Hematopoietic multipotent progenitor cell treated with erythropoietin and hydrocortisone succinate and interleukin-3 and kit ligand, for 6 days (in vitro differentiated cells): ENCODE measurements at regions not wholly inside any gene's neighbourhood (a gene's known extent, or its start where the extent isn't known, plus 50 kb on each side); places are given as distances from the start of the nearest gene placed in this dataset.
"Not testable (repeated sequence)": the region's sequence is repeated elsewhere in the genome, so short reads cannot be mapped to it uniquely, and the experiment has no call there.

Source experiments
- DNase-seq: peaks from one replicate; pipeline ENCODE4 v3.0.0-alpha.2; 2015

DNA sequence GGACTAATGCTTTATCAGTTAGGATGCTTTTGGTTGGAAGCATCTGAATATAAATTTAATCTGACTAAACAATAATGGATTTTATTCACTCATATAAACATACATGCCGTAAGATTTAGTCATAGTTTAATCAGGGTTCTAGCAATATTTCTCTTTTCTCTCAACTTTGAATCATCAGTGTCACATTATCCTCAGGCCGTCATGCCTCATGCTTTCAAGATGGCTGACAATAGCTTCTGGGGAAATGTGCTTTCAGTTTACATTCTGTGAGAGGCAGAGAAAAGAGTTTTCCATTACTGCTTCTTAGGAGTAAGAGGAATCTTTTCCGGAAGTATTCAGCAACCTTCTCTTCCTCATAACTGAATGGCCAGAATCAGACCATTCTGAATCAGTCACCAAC lies 162.2 kb downstream of the GJA1 start:
- no peak for DNase-seq

- not testable (repeated sequence) for DNase-seq
Measured at GRCh38 chr6:121599331-121599730, 163.9 kb downstream of the GJA1 start.

GRCh38 chr6:121600389-121601168 lies 165.1 kb downstream of the GJA1 start:
- DNase-seq = no peak

- DNase-seq = no peak
Measured at GRCh38 chr6:121603486-121603885, 168.0 kb downstream of the GJA1 start.

DNA sequence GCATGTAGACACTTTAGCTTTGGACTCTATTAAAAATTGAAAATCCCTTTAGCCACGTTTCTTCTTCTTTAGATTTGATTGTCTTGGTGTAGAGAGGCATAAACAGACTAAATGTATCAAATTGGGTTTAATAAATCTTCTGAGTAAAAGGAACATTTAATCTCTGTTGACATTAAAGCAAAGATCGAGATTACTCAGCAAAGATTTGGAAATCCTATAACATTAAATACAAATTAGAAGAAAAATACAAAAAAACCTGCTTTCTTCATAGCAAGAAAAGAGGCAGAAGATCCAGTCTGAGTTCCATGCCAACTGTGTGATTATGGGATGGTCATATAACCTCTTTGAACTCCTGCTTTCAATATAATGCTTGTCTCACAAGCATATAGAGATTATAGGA lies 172.3 kb downstream of the GJA1 start:
- no peak for DNase-seq

DNA sequence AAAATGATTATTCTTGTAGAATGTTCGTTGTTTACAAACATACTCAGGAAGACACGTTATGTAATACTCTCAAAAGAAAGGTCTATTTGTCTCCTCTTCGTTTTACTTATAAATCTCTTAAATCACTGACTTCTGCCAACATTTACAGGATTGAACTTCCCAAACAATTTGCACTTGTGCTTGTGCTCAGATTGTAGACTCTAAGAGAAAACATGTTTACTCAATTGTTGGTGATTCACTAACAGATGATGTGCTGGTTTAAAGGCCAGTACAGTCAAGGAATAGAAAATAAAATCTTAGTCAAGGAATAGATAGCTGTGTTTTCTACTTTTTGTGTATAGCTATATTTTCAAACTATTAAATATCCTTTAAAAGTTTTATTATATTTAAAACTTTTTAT lies 172.8 kb downstream of the GJA1 start:
- DNase-seq = no peak

DNA sequence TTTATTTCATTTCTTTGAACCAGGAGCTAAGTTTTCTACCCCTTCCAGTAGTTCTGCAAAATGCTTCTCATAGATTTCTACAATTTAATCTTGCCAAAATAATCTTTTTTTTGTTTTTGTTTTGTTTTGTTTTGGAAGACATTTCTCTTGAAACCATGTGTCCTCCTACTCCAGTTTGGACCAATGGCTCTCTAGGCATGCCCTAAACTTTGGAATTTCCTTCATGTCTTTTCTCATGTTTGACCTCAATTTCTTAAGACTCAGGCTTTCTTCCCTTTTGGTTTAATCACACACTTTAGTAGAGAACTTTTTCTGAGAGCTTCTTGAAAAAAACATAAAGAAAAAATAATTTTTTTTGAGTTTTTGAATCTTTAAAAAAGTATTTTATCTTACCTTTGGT lies 173.8 kb downstream of the GJA1 start:
- no peak for DNase-seq

GRCh38 chr6:121612927-121613326 lies 177.5 kb downstream of the GJA1 start:
- no peak for DNase-seq

DNA sequence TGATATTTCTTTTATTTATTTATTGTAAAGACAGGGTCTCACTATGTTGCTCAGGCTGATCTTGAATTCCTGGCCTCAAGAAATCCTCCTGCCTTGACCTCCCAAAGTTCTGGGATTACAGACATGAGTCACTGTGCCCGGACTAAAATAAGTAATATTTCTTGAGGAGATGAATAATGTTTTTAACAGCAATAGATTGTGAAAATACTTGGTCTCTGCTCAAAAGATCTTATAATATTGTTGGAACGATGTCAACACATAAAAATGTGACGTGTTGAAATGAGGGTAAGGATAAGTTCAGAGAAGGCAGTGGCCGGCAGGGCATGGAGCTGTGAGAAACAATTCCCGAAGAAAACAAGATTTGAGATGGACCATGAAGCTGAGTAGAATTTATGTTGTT lies 178.7 kb downstream of the GJA1 start:
- DNase-seq = no peak

DNA sequence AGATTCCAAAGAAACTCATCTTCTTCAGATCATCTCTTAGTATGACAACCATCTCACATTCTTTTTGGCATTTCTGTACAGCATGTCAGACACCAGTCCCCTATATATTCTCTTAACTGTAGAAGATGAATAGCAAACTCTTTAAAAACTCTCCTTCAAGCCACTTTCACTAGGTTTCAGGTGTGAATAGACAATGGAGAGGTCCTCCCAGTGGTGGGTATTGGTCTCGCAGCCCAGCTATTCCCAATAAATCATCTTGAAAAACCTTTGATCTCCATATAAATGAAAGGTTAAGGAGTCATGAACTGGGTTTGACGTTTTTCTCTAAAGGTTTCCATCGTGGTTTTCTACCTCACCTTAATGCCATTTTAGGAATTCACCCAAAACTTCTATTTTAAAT lies 180.0 kb downstream of the GJA1 start:
- DNase-seq = no peak

GRCh38 chr6:121616406-121616805 lies 181.0 kb downstream of the GJA1 start:
- no peak for DNase-seq

DNA sequence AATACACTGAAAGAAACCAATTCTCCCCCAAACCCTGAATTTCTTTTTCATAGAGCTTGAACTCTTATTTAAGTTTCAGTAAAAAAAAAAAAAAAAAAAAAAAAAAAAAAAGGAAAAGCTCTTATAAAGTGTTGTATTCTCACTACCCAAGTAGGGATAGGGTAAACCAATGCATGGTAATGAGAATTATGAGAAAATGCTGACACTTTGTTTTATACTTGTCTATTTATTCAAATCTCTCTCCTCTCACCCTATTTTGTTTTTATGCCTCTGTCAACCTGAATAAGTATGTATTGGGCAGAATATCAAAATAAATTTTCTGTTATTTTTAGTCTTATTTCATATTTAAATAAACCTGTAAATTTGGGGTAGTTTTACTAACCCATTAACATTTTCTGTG lies 181.9 kb downstream of the GJA1 start:
- DNase-seq = no peak

- no peak for DNase-seq
Measured at GRCh38 chr6:121619013-121619412, 183.6 kb downstream of the GJA1 start.

GRCh38 chr6:121619987-121620740 lies 184.7 kb downstream of the GJA1 start:
- DNase-seq = no peak

DNA sequence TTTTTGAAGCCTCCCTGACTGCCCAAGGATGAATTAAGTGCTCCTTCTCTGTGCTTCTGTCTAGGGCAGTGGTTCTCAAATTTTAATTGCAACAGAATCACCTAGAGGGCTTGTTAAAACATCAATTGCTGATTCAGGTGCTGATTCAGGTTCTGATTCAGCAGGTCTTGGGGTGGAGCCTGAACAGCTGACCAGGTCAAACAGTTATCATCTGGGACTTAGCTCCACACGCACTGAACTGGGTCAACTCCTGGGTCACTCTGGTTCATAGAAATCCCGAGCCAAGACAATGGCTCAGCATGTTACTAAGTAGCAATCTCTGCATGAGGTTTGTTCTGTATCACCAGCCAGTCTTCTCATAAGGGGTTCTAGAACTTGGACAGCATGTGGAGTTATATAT lies 192.3 kb downstream of the GJA1 start:
- DNase-seq = no peak

GRCh38 chr6:121630716-121631115 lies 195.3 kb downstream of the GJA1 start:
- no peak for DNase-seq

DNA sequence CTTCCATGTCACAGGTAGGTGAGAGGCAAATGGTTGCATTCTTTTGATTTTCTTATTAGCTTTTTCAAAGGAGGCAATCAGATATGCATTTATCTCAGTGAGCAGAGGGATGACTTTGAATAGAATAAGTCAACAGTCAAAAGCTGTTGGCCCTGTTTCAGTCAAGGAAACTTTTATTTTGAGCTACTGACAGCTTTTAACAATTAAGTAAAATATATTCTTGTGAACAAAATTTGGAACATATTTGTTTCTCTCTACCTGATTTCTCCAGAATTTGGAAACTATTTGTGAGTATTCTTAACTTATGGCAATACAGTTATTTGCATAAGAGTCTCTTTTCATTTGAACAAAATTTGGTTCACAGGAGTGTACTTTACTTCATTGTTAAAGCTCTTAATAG lies 196.3 kb downstream of the GJA1 start:
- not testable (repeated sequence) for DNase-seq

GRCh38 chr6:121633309-121633708 lies 197.9 kb downstream of the GJA1 start:
- DNase-seq = no peak

GRCh38 chr6:121634586-121634985 lies 199.1 kb downstream of the GJA1 start:
- DNase-seq = not testable (repeated sequence)

GRCh38 chr6:121635355-121635754 lies 199.9 kb downstream of the GJA1 start:
- DNase-seq = no peak

GRCh38 chr6:121636217-121636616 lies 200.8 kb downstream of the GJA1 start:
- not testable (repeated sequence) for DNase-seq

DNA sequence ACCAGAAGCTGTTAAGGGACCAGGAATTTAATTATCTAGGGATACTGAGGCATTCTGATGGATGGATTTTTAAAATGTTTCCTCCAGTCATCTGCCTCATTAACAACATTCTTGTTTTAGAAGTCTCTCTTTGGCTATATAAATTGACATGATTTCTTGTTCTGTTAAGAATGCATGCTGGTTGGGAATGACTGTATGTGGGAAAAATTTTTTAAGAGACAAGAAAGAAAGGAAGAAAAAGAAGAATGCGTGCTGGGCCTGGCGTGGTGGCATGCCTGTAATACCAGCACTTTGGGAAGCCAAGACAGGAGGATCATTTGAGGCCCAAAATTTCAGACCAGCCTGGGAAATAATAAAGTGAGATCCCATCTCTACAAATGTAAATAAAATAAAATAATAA lies 203.6 kb downstream of the GJA1 start:
- no peak for DNase-seq

GRCh38 chr6:121641158-121641557 lies 205.7 kb downstream of the GJA1 start:
- no peak for DNase-seq

- peak; percentile 59 for DNase-seq
Measured at GRCh38 chr6:121645100-121645745, 209.8 kb downstream of the GJA1 start.
